GM19467 (cell line): ENCODE measurements at regions not wholly inside any gene's neighbourhood (a gene's known extent, or its start where the extent isn't known, plus 50 kb on each side); places are given as distances from the start of the nearest gene placed in this dataset.
A peak's percentile ranks its signal among the peaks of the same experiment; 100 is the strongest.

ENCODE experiments used
- ATAC-seq: cut with Tn5 transposase; IDR thresholded peaks from one replicate; pipeline ENCODE4 v1.9.1; 2021; ENCODE audit warnings: mild to moderate bottlenecking, moderate library complexity; ENCODE audit not compliant: unreplicated experiment

DNA sequence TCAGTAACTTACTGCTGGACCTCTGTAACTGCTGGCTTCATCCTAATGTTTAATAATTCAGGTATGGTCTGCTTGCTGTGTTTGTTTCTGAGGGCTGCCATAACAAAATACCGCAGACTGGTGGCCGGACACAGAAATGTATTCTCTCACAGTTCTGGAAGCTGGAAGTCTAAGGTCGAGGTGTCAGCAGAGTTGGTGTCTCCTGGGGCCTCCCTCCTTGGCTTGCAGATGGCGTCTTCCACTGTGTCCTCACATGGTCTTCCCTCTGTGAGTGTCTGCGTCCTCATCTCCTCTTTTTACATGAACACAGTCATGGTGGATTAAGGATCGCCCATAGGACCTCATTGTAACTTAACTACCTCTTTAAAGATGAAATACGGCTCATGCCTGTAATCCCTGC lies 389.7 kb upstream of the JARID2 start:
- ATAC-seq = no peak

DNA sequence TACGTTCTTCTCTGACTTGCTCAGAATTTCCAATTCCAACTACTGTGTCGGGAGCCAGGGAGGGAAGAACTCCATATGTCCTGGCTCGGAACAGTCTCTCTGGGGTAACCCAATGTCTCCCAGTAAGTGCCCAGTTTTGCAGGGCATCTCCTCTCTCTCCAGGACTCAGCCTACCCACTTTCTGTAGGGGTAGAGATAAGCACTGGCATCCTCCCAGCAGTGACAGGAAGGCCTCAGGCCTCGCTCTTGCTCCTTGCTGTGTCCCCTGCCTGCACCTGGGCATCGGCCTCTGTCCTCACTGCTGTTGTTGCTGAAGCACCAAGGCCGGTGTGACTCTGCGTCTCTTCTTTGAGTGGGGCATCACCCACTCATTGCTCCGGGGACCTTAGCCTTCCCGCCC lies 388.9 kb upstream of the JARID2 start:
- no peak for ATAC-seq

DNA sequence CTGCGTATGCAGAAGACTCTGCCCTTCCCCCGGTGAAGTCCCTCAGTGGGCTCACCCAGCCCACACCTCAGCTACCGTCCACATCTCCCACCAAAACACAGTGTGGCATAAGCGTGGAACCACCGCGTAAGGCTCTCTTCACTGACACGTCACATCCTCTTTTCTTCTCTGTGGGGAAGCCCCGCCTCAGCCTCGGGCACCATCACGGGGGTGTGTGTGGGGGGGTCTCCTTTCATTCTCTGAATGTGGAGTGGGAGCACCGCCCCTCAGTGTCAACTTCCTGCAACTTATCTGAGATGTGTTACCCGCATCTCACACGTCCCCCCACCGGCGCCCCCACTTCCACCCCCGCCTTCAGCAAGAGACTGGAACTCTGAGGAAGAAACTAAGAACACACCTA lies 388.4 kb upstream of the JARID2 start:
- no peak for ATAC-seq

DNA sequence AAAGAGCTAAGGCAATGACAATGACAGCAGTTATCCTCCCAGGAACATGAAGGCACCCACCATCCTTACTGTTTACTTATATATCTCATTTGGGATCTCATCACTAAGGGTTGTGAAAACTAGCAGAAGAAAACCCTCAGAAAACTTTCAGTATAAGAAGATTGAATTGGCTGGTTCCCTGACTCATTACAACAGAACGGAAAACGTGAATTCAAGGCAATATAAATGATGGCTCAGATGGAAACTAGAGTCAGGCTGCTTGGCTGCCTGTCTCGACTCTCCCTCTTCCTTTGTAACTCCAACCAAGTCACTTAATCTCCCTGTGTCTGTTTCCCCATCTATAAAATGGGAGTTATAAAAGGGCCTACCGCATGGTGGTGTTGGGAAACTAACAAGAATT lies 387.1 kb upstream of the JARID2 start:
- no peak for ATAC-seq

GRCh38 chr6:14860774-14861173 lies 385.1 kb upstream of the JARID2 start:
- no peak for ATAC-seq

- ATAC-seq = no peak
Observed at GRCh38 chr6:14861491-14861943, 384.4 kb upstream of the JARID2 start.

- no peak for ATAC-seq
Observed at GRCh38 chr6:14862845-14863244, 383.0 kb upstream of the JARID2 start.

- no peak for ATAC-seq
Observed at GRCh38 chr6:14863902-14864850, 381.7 kb upstream of the JARID2 start.

DNA sequence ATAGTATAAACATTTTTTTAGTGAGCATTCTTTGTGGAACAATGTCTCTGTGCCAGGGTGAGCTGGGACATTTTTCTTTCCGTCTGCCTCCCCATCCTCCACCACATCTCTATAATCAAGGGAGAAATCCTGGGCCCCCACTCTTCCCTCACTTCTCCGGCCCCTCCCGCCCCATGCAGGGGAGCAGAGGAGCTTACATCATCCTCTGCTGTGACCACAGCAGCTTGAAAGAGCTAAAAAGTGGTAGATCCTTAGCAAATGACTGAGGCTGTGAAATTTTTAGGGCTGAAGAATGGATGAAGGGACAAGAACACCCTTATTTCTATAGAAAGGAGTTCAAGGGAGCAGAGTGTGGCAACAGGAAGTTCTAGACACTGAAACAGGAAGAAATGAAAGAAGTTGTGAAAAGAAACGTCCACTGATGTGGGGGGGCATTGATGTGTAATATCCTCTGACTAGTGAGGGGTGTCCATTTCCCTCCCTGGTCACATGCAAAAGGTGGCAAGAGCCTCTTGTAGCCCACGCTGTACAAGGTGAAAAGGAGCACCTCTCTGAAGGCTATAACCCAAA lies 380.3 kb upstream of the JARID2 start:
- ATAC-seq = no peak

GRCh38 chr6:14867802-14868201 lies 378.1 kb upstream of the JARID2 start:
- ATAC-seq = no peak

DNA sequence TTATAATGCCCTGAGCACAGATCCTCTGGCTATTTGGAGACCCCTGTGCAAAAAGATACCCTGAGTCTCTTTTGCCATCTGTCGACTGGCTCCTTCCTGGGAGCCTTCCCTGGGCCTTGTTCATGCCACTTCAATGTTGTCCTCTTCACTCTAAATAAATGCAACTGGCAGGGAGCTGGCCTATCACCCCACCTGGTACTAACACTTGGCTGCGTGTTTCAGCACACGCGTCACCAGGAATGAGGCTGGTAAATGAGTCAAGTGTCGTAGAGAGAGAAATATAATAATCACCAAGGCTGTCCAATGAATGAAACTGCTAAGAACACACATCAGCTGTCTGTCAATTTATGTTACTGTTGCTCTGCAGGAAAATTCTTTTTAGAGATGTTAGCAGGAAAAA lies 374.6 kb upstream of the JARID2 start:
- ATAC-seq = no peak

DNA sequence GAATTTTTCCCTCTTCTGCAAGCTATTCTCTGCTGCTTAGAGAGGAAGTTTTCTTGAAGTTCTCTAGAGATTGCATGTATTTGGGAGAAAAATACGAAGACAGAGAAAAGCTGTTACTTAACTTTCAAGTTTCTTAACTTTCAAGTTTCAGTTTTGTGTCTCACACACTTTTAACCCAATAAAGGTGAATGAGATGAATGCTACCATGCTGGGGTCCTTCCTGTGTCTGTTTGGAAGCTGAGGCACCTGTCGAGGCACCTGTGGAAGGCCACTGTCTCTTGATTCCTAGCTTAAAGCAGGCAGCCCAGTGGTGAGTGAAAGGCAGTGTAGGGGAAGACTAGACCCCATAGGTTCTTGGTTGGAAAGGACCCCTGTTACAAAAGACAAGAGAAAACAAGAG lies 372.8 kb upstream of the JARID2 start:
- no peak for ATAC-seq

GRCh38 chr6:14873781-14874441 lies 372.0 kb upstream of the JARID2 start:
- ATAC-seq = no peak

- no peak for ATAC-seq
Observed at GRCh38 chr6:14874975-14875480, 370.8 kb upstream of the JARID2 start.

GRCh38 chr6:14875481-14876063 lies 370.3 kb upstream of the JARID2 start:
- no peak for ATAC-seq

GRCh38 chr6:14876778-14877613 lies 368.9 kb upstream of the JARID2 start:
- peak; percentile 52 for ATAC-seq

GRCh38 chr6:14877758-14878157 lies 368.1 kb upstream of the JARID2 start:
- no peak for ATAC-seq

DNA sequence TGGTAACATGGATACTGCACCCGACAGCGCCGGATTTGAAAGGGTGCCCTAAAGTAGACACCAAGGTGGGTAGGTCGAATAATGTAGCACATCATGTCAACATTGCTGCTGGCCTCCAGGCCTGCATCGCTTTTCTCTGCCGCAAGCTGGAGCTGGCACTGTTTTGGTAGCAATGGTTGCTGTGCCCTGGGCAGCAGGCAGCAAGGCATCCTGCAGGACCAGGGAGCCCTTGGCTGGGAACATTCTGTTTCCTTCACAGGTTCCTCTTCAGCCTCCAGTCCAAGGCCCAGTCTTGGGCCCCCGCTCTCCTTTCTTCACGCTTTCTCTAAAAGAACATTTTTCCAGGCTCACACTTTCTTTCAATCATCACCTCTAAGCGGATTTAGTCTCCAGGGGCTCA lies 365.8 kb upstream of the JARID2 start:
- ATAC-seq = no peak

DNA sequence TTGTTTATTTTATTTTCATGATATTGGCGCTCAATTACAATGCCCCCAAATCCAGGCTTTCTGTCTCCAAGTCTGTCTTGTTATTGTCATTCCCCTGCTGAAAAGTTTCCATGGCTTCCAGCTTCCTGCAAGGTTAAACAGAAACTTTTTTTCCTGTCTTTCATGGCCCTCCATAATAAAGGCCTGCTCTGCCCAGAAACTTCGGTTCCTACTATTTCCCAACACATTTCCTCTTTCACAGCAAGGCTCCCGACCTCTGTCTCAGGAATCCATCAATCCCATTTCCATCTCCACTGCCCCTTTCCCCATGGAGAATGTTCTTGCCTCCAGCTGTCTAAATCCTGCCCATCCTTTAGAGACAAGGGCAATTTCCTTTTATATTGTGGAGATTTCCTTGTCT lies 365.2 kb upstream of the JARID2 start:
- no peak for ATAC-seq

- ATAC-seq = no peak
Observed at GRCh38 chr6:14881398-14881797, 364.5 kb upstream of the JARID2 start.
